Loucy (cell line): ENCODE measurements at regions not wholly inside any gene's neighbourhood (a gene's known extent, or its start where the extent isn't known, plus 50 kb on each side); places are given as distances from the start of the nearest gene placed in this dataset.
A peak's percentile ranks its signal among the peaks of the same experiment; 100 is the strongest.

Experiments used
- H2AFZ ChIP-seq: fragments of 200-600 bp; sonication (generic); 2 replicates; pipeline ENCODE4 v1.6.0; 2016; ENCODE audit warnings: antibody characterized with exemption, mild to moderate bottlenecking, low read length, moderate library complexity
- H3F3A ChIP-seq: fragments of 200-600 bp; 2 replicates; pipeline ENCODE4 v1.6.0; 2016; ENCODE audit warnings: antibody characterized with exemption, low read depth, mild to moderate bottlenecking
- H3K27me3 ChIP-seq: fragments of 200-600 bp; sonication (generic); 2 replicates; pipeline ENCODE4 v1.6.1; 2014; ENCODE audit warnings: low read length, mild to moderate bottlenecking; ENCODE audit not compliant: insufficient read depth, poor library complexity, severe bottlenecking
- H3K36me3 ChIP-seq: fragments of 200-600 bp; sonication (generic); 2 replicates; pipeline ENCODE4 v1.6.1; 2016; ENCODE audit warnings: low read length; ENCODE audit not compliant: insufficient read depth
- H3K4me1 ChIP-seq: fragments of 200-600 bp; sonication (generic); 2 replicates; pipeline ENCODE4 v1.5.1; 2014; ENCODE audit warnings: low read length, mild to moderate bottlenecking; ENCODE audit not compliant: insufficient read depth, poor library complexity, severe bottlenecking
- H3K4me2 ChIP-seq: fragments of 200-600 bp; sonication (generic); 2 replicates; pipeline ENCODE4 v1.6.0; 2014; ENCODE audit warnings: antibody characterized with exemption, low read length, low read depth, mild to moderate bottlenecking; ENCODE audit not compliant: poor library complexity, severe bottlenecking
- H3K4me3 ChIP-seq: fragments of 200-600 bp; sonication (generic); 2 replicates; pipeline ENCODE4 v1.5.1; 2014; ENCODE audit warnings: low read length, mild to moderate bottlenecking, mixed read lengths; ENCODE audit not compliant: poor library complexity, severe bottlenecking
- H3K79me2 ChIP-seq: fragments of 200-600 bp; sonication (generic); 2 replicates; pipeline ENCODE4 v1.6.1; 2014; ENCODE audit warnings: low read length; ENCODE audit not compliant: insufficient read depth
- H3K9ac ChIP-seq: fragments of 200-600 bp; sonication (generic); 2 replicates; pipeline ENCODE4 v1.6.0; 2014; ENCODE audit warnings: mild to moderate bottlenecking, low read depth, low read length, moderate library complexity; ENCODE audit not compliant: poor library complexity, severe bottlenecking
- H3K9me2 ChIP-seq: fragments of 200-600 bp; sonication (generic); replicated peaks from 2 replicates; pipeline ENCODE4 v1.6.1; 2016; ENCODE audit warnings: low read depth, low read length, mixed read lengths
- H3K9me3 ChIP-seq: fragments of 200-600 bp; sonication (generic); 2 replicates; pipeline ENCODE4 v1.6.1; 2014; ENCODE audit warnings: mild to moderate bottlenecking, antibody characterized with exemption, low read length, low read depth; ENCODE audit not compliant: insufficient read depth
- H4K20me1 ChIP-seq: fragments of 200-600 bp; sonication (generic); 2 replicates; pipeline ENCODE4 v1.6.0; 2014; ENCODE audit warnings: antibody characterized with exemption, low read length, mild to moderate bottlenecking; ENCODE audit not compliant: insufficient read depth, poor library complexity, severe bottlenecking
- EZH2phosphoT487 ChIP-seq: fragments of 200-600 bp; IDR thresholded peaks from 2 replicates; pipeline ENCODE4 v1.6.1; 2018; ENCODE audit warnings: antibody characterized with exemption, mild to moderate bottlenecking, moderate library complexity, borderline replicate concordance
- TF ChIP-seq, protein P1 (sequence below): fragments of 200-600 bp; sonication (generic); conservative IDR thresholded peaks from 2 replicates; pipeline ENCODE4 v1.5.1; 2014; ENCODE audit warnings: mild to moderate bottlenecking, antibody characterized with exemption, low read length

DNA sequence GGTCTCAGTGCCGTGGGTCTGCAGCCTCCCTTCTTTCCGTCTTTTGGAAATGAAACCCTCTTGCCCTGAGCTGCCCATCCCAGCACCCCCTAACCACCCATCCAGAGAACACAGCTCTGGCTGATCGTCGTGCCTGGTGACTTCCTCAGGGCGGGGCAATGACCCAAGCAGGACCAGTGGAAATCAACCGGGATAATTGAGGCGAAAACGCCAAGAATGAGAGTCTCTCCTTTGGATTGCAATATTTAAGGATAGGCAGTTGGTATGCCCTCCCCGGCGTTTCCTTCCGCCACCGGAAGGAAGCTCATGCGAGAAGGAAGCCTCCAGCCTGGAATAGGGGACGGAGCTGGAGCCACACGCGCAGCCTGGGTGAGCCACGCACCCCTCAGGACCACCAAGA is 73.7 kb upstream of the PFKP start:
- Histone ChIP-seq H3K9ac (no peak overlapping the region), H3K4me2 (no peak overlapping the region), H3K4me3 (no peak overlapping the region), H2AFZ (no peak overlapping the region), H3K27me3 (no peaks in the 10 kb centered on the region), H3K4me1 (no peaks in the 10 kb centered on the region), H3K79me2 (no peaks in the 10 kb centered on the region), H3K9me3 (peaks cover 6% of the 10 kb centered on the region; the same call in 1 of the 2 replicates), H3K9me2 (no peaks in the 10 kb centered on the region), H3F3A (no peaks in the 10 kb centered on the region), H4K20me1 (no peaks in the 10 kb centered on the region), H3K36me3 (no peaks in the 10 kb centered on the region)
- TF ChIP-seq EZH2phosphoT487 = no peak
- TF ChIP-seq, protein P1, sequence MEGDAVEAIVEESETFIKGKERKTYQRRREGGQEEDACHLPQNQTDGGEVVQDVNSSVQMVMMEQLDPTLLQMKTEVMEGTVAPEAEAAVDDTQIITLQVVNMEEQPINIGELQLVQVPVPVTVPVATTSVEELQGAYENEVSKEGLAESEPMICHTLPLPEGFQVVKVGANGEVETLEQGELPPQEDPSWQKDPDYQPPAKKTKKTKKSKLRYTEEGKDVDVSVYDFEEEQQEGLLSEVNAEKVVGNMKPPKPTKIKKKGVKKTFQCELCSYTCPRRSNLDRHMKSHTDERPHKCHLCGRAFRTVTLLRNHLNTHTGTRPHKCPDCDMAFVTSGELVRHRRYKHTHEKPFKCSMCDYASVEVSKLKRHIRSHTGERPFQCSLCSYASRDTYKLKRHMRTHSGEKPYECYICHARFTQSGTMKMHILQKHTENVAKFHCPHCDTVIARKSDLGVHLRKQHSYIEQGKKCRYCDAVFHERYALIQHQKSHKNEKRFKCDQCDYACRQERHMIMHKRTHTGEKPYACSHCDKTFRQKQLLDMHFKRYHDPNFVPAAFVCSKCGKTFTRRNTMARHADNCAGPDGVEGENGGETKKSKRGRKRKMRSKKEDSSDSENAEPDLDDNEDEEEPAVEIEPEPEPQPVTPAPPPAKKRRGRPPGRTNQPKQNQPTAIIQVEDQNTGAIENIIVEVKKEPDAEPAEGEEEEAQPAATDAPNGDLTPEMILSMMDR = no peak

DNA sequence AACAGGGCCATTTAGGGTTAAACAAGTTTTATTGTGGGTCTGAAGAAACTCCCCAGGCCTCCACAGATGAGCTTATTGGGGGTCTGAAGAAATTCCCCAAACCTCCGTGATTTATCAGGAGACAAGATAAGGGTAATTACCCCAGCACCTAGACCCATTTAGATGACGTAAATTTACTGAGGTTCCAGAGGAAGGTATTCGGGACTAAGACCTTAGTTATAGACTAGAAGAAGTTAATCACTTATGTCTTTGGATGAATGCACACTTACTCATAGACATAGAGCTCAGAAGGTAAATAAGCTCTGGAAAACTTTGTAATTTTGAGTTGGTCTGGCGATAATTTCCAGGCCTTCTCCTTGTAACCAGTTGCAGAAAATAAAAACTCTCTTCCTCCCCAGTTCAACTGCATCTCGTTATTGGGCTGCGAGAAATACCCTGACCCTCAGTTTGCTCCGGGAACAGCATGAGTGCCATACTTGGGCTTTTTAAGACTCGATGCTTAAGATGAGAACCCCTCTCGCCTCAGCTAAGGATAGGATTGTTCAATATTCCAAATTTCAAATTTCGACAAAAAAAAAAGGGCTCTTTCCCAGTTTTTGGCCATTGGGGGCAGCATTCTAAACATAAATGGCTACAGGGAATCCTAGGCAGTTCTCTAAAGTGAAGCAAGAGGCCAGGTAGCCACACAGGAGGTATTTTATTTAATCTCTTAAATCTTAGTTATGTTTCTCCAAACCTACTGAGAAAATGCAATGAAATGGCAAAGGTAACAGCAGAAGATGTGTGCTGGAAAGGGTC is 74.7 kb upstream of the PFKP start:
- Histone ChIP-seq H3K79me2 (no peaks in the 10 kb centered on the region), H2AFZ (no peak overlapping the region), H3K4me1 (no peaks in the 10 kb centered on the region), H4K20me1 (no peaks in the 10 kb centered on the region), H3K27me3 (no peaks in the 10 kb centered on the region), H3K4me2 (no peak overlapping the region), H3F3A (no peaks in the 10 kb centered on the region), H3K9ac (no peak overlapping the region), H3K9me2 (no peaks in the 10 kb centered on the region), H3K4me3 (no peak overlapping the region), H3K9me3 (peaks cover 6% of the 10 kb centered on the region; the same call in 1 of the 2 replicates), H3K36me3 (no peaks in the 10 kb centered on the region)
- TF ChIP-seq EZH2phosphoT487 = no peak
- TF ChIP-seq, protein P1 = peak; percentile 31; the same call in 1 of the 2 replicates

DNA sequence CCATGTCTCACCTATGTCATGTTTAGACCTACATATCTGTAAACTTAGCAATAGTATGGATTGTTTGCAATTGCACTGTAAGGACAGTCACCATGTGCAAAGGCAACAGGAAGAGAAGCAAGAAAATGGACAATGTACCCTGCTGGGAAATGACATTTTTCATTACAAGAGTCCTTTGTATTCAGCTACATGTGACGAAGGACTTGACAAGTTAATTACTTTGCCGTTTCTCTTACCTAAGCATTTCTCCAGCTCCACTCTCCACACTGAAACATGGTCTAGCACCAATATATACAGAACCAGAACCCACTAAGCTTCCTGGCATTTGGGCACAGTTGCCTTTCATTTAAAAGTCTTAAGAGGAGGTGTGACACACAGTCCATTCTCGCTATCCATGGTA is 76.6 kb upstream of the PFKP start:
- Histone ChIP-seq H3K4me1 (peaks cover 11% of the 10 kb centered on the region), H3K9me2 (no peaks in the 10 kb centered on the region), H3K27me3 (no peaks in the 10 kb centered on the region), H3K36me3 (no peaks in the 10 kb centered on the region), H3K4me3 (no peak overlapping the region), H3K4me2 (no peak overlapping the region), H3K9me3 (peaks cover 6% of the 10 kb centered on the region; the same call in 1 of the 2 replicates), H3F3A (no peaks in the 10 kb centered on the region), H4K20me1 (no peaks in the 10 kb centered on the region), H3K9ac (no peak overlapping the region), H3K79me2 (no peaks in the 10 kb centered on the region), H2AFZ (no peak overlapping the region)
- TF ChIP-seq, protein P1 = no peak
- TF ChIP-seq EZH2phosphoT487 = no peak
